Hepatocyte (in vitro differentiated cells): ENCODE measurements at regions not wholly inside any gene's neighbourhood (a gene's known extent, or its start where the extent isn't known, plus 50 kb on each side); places are given as distances from the start of the nearest gene placed in this dataset.

Source experiments
- DNase-seq: peaks from one replicate; pipeline ENCODE4 v3.0.0-alpha.2; 2016; ENCODE audit warnings: low spot score
- H2AFZ ChIP-seq: fragments of 200-600 bp; sonication (generic); 2 replicates; pipeline ENCODE4 v1.6.0; 2016; ENCODE audit warnings: antibody characterized with exemption, mild to moderate bottlenecking
- H3K27ac ChIP-seq: fragments of 200-600 bp; sonication (generic); 2 replicates; pipeline ENCODE4 v1.5.1; 2016; ENCODE audit warnings: mild to moderate bottlenecking
- H3K27me3 ChIP-seq: fragments of 200-600 bp; sonication (generic); 2 replicates; pipeline ENCODE4 v1.6.1; 2016
- H3K36me3 ChIP-seq: fragments of 200-600 bp; sonication (generic); replicated peaks from 2 replicates; pipeline ENCODE4 v1.5.1; 2016; ENCODE audit warnings: low read depth; ENCODE audit not compliant: insufficient read depth
- H3K4me1 ChIP-seq: fragments of 200-600 bp; sonication (generic); 2 replicates; pipeline ENCODE4 v1.5.1; 2016; ENCODE audit warnings: mild to moderate bottlenecking, moderate library complexity; ENCODE audit not compliant: insufficient read depth
- H3K4me2 ChIP-seq: fragments of 200-600 bp; sonication (generic); 2 replicates; pipeline ENCODE4 v1.6.0; 2016
- H3K4me3 ChIP-seq: fragments of 200-600 bp; sonication (generic); 2 replicates; pipeline ENCODE4 v1.5.1; 2016; ENCODE audit warnings: mild to moderate bottlenecking
- H3K79me2 ChIP-seq: fragments of 200-600 bp; sonication (generic); 2 replicates; pipeline ENCODE4 v1.6.0; 2017; ENCODE audit warnings: mild to moderate bottlenecking
- H3K9me2 ChIP-seq: fragments of 200-600 bp; sonication (generic); replicated peaks from 2 replicates; pipeline ENCODE4 v1.6.0; 2017; ENCODE audit warnings: mild to moderate bottlenecking; ENCODE audit not compliant: insufficient read depth
- H3K9me3 ChIP-seq: fragments of 200-600 bp; sonication (generic); 2 replicates; pipeline ENCODE4 v1.5.1; 2016; ENCODE audit warnings: low read depth, mild to moderate bottlenecking
- H4K20me1 ChIP-seq: fragments of 200-600 bp; sonication (generic); 2 replicates; pipeline ENCODE4 v1.6.0; 2016; ENCODE audit warnings: mild to moderate bottlenecking; ENCODE audit not compliant: insufficient read depth, poor library complexity, severe bottlenecking
- EZH2 ChIP-seq: fragments of 200-600 bp; sonication (generic); IDR thresholded peaks from 2 replicates; pipeline ENCODE4 v1.6.1; 2016; ENCODE audit warnings: antibody characterized with exemption, mild to moderate bottlenecking, borderline replicate concordance
- EZH2phosphoT487 ChIP-seq: fragments of 200-600 bp; sonication (generic); IDR thresholded peaks from one replicate; pipeline ENCODE4 v1.6.1; 2018; ENCODE audit warnings: antibody characterized with exemption, mild to moderate bottlenecking, low read depth, moderate library complexity; ENCODE audit not compliant: unreplicated experiment, severe bottlenecking
- WGBS: methylation state at CpG from one replicate; pipeline ENCODE4 v1.1.6; 2016; ENCODE audit warnings: low lambda C conversion rate; ENCODE audit errors: missing lambda C conversion rate; 5-methylcytosine and 5-hydroxymethylcytosine counted together
- TF ChIP-seq, protein P1 (sequence below): fragments of 200-600 bp; sonication (generic); IDR thresholded peaks from 2 replicates; pipeline ENCODE4 v1.5.1; 2016; ENCODE audit warnings: antibody characterized with exemption, mild to moderate bottlenecking; ENCODE audit not compliant: poor library complexity

DNA sequence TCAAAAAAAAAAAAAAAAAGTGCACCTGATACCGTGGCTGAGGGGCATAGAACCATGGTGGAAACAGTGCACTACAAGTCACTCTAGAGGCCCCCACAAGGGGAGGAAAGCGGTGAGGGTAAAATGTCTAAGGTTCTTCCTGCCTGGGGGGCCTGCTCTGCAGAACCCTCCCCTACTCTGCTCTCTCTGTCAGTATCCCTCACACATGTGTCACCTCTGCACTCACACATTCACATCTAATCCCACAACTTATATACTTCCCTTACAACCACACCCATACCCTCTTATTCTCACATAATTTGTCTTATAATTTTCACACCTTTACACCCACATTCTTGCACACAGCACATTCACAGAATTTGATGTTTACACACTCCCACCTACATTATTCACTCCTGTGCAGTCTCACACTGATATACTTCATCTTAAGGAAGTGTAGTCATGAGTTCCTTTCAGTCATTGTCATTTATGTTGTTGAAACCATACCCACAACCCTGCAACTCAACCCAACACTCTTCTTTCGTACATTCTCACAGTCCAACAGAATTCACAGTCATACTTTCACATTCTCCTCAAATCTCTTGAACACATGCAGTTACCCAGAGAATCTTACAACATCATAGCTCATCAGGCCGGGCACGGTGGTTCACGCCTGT is 68.0 kb upstream of the PAX2 start:
- Histone ChIP-seq H3K4me1 (no peaks in the 10 kb centered on the region), H3K4me3 (no peak overlapping the region), H3K9me2 (no peaks in the 10 kb centered on the region), H3K27ac (no peak overlapping the region), H4K20me1 (no peaks in the 10 kb centered on the region), H3K4me2 (no peak overlapping the region), H2AFZ (no peak overlapping the region), H3K36me3 (no peaks in the 10 kb centered on the region), H3K27me3 (peaks cover 82% of the 10 kb centered on the region), H3K79me2 (no peaks in the 10 kb centered on the region), H3K9me3 (no peaks in the 10 kb centered on the region)
- TF ChIP-seq, protein P1, sequence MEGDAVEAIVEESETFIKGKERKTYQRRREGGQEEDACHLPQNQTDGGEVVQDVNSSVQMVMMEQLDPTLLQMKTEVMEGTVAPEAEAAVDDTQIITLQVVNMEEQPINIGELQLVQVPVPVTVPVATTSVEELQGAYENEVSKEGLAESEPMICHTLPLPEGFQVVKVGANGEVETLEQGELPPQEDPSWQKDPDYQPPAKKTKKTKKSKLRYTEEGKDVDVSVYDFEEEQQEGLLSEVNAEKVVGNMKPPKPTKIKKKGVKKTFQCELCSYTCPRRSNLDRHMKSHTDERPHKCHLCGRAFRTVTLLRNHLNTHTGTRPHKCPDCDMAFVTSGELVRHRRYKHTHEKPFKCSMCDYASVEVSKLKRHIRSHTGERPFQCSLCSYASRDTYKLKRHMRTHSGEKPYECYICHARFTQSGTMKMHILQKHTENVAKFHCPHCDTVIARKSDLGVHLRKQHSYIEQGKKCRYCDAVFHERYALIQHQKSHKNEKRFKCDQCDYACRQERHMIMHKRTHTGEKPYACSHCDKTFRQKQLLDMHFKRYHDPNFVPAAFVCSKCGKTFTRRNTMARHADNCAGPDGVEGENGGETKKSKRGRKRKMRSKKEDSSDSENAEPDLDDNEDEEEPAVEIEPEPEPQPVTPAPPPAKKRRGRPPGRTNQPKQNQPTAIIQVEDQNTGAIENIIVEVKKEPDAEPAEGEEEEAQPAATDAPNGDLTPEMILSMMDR = no peak
- TF ChIP-seq EZH2 (no peak), EZH2phosphoT487 (no peak)
- 78% methylated on average over 6 of the region's 6 CpGs for WGBS
- DNase-seq = no peak

DNA sequence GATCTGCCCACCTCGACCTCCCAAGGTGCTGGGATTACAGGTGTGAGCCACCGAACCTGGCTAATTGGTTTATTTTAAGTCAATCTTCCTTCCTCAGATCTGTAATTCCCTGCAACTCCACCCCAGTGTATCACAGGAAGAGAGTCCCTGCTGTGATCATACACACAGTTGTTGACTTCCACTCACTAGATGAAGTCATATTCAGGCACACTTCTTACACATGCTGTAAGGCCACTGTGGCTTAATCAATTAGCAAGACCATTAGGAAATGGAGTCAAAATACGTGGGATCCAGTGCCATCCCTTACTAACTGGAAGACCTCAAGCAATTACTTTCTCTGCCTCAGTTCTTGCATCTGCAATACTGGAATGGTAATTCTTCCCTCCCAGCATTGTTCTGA is 66.1 kb upstream of the PAX2 start:
- H3K4me2 ChIP-seq = no peak overlapping the region
- no peak overlapping the region for H3K4me3 ChIP-seq
- no peaks in the 10 kb centered on the region for H3K9me3 ChIP-seq
- 29% methylated on average over 3 of the region's 3 CpGs for WGBS
- no peak overlapping the region for H2AFZ ChIP-seq
- TF ChIP-seq, protein P1 = no peak
- TF ChIP-seq EZH2phosphoT487 (no peak), EZH2 (no peak)
- no peak overlapping the region for H3K27ac ChIP-seq
- no peak for DNase-seq
- H3K79me2 ChIP-seq = no peaks in the 10 kb centered on the region
- H3K27me3 ChIP-seq = peaks cover 81% of the 10 kb centered on the region
- no peaks in the 10 kb centered on the region for H3K9me2 ChIP-seq
- no peaks in the 10 kb centered on the region for H3K36me3 ChIP-seq
- no peaks in the 10 kb centered on the region for H4K20me1 ChIP-seq
- H3K4me1 ChIP-seq = no peaks in the 10 kb centered on the region

DNA sequence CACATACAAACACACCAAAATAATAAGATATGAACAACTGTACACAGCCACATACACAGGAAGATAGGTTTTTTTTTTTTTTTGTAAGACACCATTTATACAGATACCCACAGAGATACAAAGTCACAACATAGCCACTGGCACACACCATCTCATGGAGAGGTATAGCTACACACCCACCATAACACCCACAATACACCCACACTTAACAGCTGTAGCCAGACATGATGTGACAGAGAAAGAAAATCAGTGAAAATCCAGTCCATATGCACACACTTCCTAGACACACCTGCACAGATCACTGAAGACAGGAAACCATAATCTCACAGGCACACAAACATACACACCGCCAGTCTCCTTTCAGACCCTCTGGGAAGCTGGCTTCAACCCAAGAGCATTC is 62.4 kb upstream of the PAX2 start:
- Histone ChIP-seq H3K79me2 (no peaks in the 10 kb centered on the region), H2AFZ (no peak overlapping the region), H3K4me2 (no peak overlapping the region), H3K36me3 (no peaks in the 10 kb centered on the region), H3K9me2 (no peaks in the 10 kb centered on the region), H3K9me3 (no peaks in the 10 kb centered on the region), H3K27me3 (peaks cover 96% of the 10 kb centered on the region), H3K4me1 (no peaks in the 10 kb centered on the region), H3K27ac (no peak overlapping the region), H4K20me1 (no peaks in the 10 kb centered on the region), H3K4me3 (no peak overlapping the region)
- no peak for DNase-seq
- TF ChIP-seq EZH2phosphoT487 = no peak
- no peak for TF ChIP-seq EZH2
- TF ChIP-seq, protein P1 = no peak
- 50% methylated on average over 1 of the region's 1 CpG for WGBS
